ENCODE measurements at regions not wholly inside any gene's neighbourhood (a gene's known extent, or its start where the extent isn't known, plus 50 kb on each side); places are given as distances from the start of the nearest gene placed in this dataset.

- TF ChIP-seq CTCF (IDR thresholded peaks at IDR 0.05) (no peak), EZH2 (IDR thresholded peaks at IDR 0.05; ENCODE audit: borderline replicate concordance, insufficient read depth, low read depth, low read length, poor library complexity, severe bottlenecking) (no peak)
Observed at GRCh38 chr1:73701826-73702225, 496.1 kb downstream of the LRRIQ3 start.

Measured in B cell (primary cell).